GF-D8 (cell line): ENCODE measurements at regions not wholly inside any gene's neighbourhood (a gene's known extent, or its start where the extent isn't known, plus 50 kb on each side); places are given as distances from the start of the nearest gene placed in this dataset.
"Not testable (repeated sequence)": the region's sequence is repeated elsewhere in the genome, so short reads cannot be mapped to it uniquely, and the experiment has no call there.

Experiments
- DNase-seq: peaks from one replicate; lab custom pipeline; 2025; lab: John Stamatoyannopoulos, UW

- DNase-seq = no peak
These were observed 723.4 kb upstream of the MDGA2 start for GRCh38 chr14:48398675-48399282.

GRCh38 chr14:48391661-48392060 is 716.3 kb upstream of the MDGA2 start:
- DNase-seq = no peak

GRCh38 chr14:48390346-48390745 is 714.9 kb upstream of the MDGA2 start:
- DNase-seq = no peak

- no peak for DNase-seq
These were observed 709.4 kb upstream of the MDGA2 start for GRCh38 chr14:48384821-48385220.

GRCh38 chr14:48382961-48383360 is 707.6 kb upstream of the MDGA2 start:
- no peak for DNase-seq

GRCh38 chr14:48378541-48378940 is 703.1 kb upstream of the MDGA2 start:
- DNase-seq = no peak

- DNase-seq = no peak
These were observed 698.6 kb upstream of the MDGA2 start for GRCh38 chr14:48373981-48374380.

GRCh38 chr14:48350971-48351370 is 675.6 kb upstream of the MDGA2 start:
- DNase-seq = no peak

GRCh38 chr14:48349689-48350088 is 674.3 kb upstream of the MDGA2 start:
- no peak for DNase-seq

GRCh38 chr14:48341069-48341468 is 665.7 kb upstream of the MDGA2 start:
- no peak for DNase-seq

GRCh38 chr14:48333221-48333920 is 658.0 kb upstream of the MDGA2 start:
- no peak for DNase-seq

- no peak for DNase-seq
These were observed 656.0 kb upstream of the MDGA2 start for GRCh38 chr14:48331421-48331820.

- DNase-seq = no peak
These were observed 650.1 kb upstream of the MDGA2 start for GRCh38 chr14:48325486-48325885.

GRCh38 chr14:48323665-48324064 is 648.3 kb upstream of the MDGA2 start:
- DNase-seq = no peak

GRCh38 chr14:48319823-48320222 is 644.4 kb upstream of the MDGA2 start:
- DNase-seq = no peak

GRCh38 chr14:48304729-48305128 is 629.3 kb upstream of the MDGA2 start:
- DNase-seq = no peak

- DNase-seq = no peak
These were observed 614.3 kb upstream of the MDGA2 start for GRCh38 chr14:48289701-48290100.

GRCh38 chr14:48285217-48285616 is 609.8 kb upstream of the MDGA2 start:
- not testable (repeated sequence) for DNase-seq

- DNase-seq = no peak
These were observed 599.9 kb upstream of the MDGA2 start for GRCh38 chr14:48275301-48275700.

GRCh38 chr14:48274826-48275225 is 599.4 kb upstream of the MDGA2 start:
- no peak for DNase-seq

GRCh38 chr14:48267926-48268325 is 592.5 kb upstream of the MDGA2 start:
- not testable (repeated sequence) for DNase-seq

GRCh38 chr14:48266201-48266600 is 590.8 kb upstream of the MDGA2 start:
- not testable (repeated sequence) for DNase-seq

GRCh38 chr14:48261436-48261835 is 586.0 kb upstream of the MDGA2 start:
- DNase-seq = no peak
